ENCODE measurements at regions not wholly inside any gene's neighbourhood (a gene's known extent, or its start where the extent isn't known, plus 50 kb on each side); places are given as distances from the start of the nearest gene placed in this dataset.

DNA sequence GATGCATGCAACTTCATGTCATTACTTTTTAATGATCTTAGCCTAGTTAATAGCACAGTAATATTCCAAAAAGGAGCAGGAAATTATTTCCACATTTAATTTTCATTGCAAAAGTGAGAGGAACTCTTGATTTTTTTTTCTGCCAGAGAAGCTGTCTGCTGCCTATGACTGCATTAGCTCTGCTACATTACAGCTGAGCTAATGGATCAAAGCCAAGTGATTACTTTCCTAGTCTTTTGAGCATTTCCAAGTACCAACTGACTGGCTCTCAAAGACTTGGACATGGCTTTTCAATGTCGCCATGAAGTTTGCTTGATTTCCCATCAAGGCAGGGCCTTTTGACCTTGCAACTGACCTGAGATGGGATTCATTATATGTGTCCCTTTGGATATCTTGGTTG is 356.6 kb upstream of the XYLT1 start:
- intact Hi-C loops (cut with micrococcal nuclease): no loop called here
- Mint-ChIP-seq H3K36me3 (ENCODE audit: insufficient read depth, unreplicated experiment) (no peaks in the 10 kb centered on the region), H3K27me3 (ENCODE audit: insufficient read depth, unreplicated experiment) (no peaks in the 10 kb centered on the region), H3K4me3 (ENCODE audit: unreplicated experiment) (no peak overlapping the region), H3K9me3 (ENCODE audit: unreplicated experiment) (no peaks in the 10 kb centered on the region), H3K4me1 (ENCODE audit: insufficient read depth, unreplicated experiment) (no peaks in the 10 kb centered on the region), H3K27ac (ENCODE audit: low read depth, unreplicated experiment) (no peak overlapping the region)
- CTCF ChIA-PET: interaction anchor here (0.7 kb wide), 1 partner anchor 915 kb away, joined by 3 read pairs; no protein-coding TSS in a partner anchor
- BruUV-seq (replicated peaks): no TSS peak
- TF ChIP-seq, protein P1, sequence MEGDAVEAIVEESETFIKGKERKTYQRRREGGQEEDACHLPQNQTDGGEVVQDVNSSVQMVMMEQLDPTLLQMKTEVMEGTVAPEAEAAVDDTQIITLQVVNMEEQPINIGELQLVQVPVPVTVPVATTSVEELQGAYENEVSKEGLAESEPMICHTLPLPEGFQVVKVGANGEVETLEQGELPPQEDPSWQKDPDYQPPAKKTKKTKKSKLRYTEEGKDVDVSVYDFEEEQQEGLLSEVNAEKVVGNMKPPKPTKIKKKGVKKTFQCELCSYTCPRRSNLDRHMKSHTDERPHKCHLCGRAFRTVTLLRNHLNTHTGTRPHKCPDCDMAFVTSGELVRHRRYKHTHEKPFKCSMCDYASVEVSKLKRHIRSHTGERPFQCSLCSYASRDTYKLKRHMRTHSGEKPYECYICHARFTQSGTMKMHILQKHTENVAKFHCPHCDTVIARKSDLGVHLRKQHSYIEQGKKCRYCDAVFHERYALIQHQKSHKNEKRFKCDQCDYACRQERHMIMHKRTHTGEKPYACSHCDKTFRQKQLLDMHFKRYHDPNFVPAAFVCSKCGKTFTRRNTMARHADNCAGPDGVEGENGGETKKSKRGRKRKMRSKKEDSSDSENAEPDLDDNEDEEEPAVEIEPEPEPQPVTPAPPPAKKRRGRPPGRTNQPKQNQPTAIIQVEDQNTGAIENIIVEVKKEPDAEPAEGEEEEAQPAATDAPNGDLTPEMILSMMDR (IDR thresholded peaks at IDR 0.05; ENCODE audit: unreplicated experiment): no peak
- POLR2A ChIA-PET: no interaction called here
- no peak for DNase-seq (ENCODE audit: unreplicated experiment)

DNA sequence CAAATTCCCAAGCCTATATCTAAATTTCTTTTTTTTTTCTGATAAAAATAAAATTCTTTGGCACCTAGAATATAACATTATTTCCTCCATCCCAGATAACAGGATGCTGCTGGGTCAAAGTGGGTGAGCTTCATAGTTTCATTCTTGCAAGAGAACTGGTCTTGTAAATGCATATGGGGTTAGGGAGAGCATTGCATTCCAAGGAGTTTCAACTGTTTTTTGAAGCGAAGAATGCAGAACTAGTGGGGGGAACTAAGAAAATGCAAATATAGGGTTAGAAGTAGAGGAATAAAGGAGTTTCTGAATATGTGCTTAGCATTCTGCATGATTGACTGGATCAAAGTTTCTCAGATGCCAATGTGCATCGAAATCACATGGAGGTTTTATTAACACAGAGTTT is 347.2 kb upstream of the XYLT1 start:
- intact Hi-C loops (cut with micrococcal nuclease): no loop called here
- DNase-seq (ENCODE audit: unreplicated experiment): no peak
- no peak overlapping the region for H3K4me3 Mint-ChIP-seq (ENCODE audit: unreplicated experiment)
- no peaks in the 10 kb centered on the region for H3K4me1 Mint-ChIP-seq (ENCODE audit: insufficient read depth, unreplicated experiment)
- no peak overlapping the region for H3K27ac Mint-ChIP-seq (ENCODE audit: low read depth, unreplicated experiment)
- no TSS peak for BruUV-seq (replicated peaks)
- TF ChIP-seq, protein P1 (IDR thresholded peaks at IDR 0.05; ENCODE audit: unreplicated experiment): no peak
- CTCF ChIA-PET: no interaction called here
- peaks cover 19% of the 10 kb centered on the region for H3K9me3 Mint-ChIP-seq (ENCODE audit: unreplicated experiment)
- POLR2A ChIA-PET: no interaction called here
- no peaks in the 10 kb centered on the region for H3K36me3 Mint-ChIP-seq (ENCODE audit: insufficient read depth, unreplicated experiment)
- no peaks in the 10 kb centered on the region for H3K27me3 Mint-ChIP-seq (ENCODE audit: insufficient read depth, unreplicated experiment)

DNA sequence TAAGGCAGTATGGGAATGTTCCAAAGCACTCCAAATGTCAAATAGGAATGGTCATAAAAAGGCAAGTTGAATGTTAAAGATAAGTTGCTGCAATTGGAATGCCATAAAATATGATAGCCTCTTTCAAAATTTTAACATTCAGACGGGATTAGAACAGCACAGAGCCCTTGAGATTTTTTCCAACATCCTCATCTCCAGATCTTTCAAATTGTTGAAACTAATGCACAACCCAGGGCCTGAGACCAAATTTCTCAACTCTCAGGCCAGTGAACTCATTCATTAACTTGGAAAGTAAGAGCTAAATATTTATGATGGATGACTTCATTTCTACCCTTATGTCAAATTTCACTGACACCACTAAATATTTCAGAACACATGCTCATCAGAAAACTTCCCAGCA is 346.5 kb upstream of the XYLT1 start:
- CTCF ChIA-PET: no interaction called here
- no peak overlapping the region for H3K4me3 Mint-ChIP-seq (ENCODE audit: unreplicated experiment)
- no peaks in the 10 kb centered on the region for H3K27me3 Mint-ChIP-seq (ENCODE audit: insufficient read depth, unreplicated experiment)
- POLR2A ChIA-PET: no interaction called here
- intact Hi-C loops (cut with micrococcal nuclease): no loop called here
- DNase-seq (ENCODE audit: unreplicated experiment): no peak
- peaks cover 19% of the 10 kb centered on the region for H3K9me3 Mint-ChIP-seq (ENCODE audit: unreplicated experiment)
- TF ChIP-seq, protein P1 (IDR thresholded peaks at IDR 0.05; ENCODE audit: unreplicated experiment): no peak
- H3K4me1 Mint-ChIP-seq (ENCODE audit: insufficient read depth, unreplicated experiment): no peaks in the 10 kb centered on the region
- no peaks in the 10 kb centered on the region for H3K36me3 Mint-ChIP-seq (ENCODE audit: insufficient read depth, unreplicated experiment)
- no peak overlapping the region for H3K27ac Mint-ChIP-seq (ENCODE audit: low read depth, unreplicated experiment)
- no TSS peak for BruUV-seq (replicated peaks)

DNA sequence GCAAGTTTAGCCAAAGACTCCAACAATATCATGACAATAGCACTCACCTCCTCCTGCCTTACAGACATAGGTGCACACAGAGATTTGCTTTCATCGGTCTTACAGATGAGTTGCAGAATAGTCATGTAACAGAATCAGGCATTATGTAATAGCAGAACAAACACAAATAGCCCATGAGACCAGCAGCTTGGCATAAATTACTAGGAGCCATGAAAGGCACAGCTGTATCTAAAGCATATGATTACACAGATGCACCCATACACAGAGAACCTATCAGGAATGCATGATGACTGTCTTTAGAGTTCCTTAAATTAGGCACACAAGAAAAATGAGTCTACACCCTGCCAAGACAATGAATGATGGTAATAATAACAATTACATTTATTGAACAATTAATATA is 342.0 kb upstream of the XYLT1 start:
- TF ChIP-seq, protein P1 (IDR thresholded peaks at IDR 0.05; ENCODE audit: unreplicated experiment): no peak
- CTCF ChIA-PET: no interaction called here
- no peak overlapping the region for H3K27ac Mint-ChIP-seq (ENCODE audit: low read depth, unreplicated experiment)
- no peak overlapping the region for H3K4me3 Mint-ChIP-seq (ENCODE audit: unreplicated experiment)
- no peak for DNase-seq (ENCODE audit: unreplicated experiment)
- no peaks in the 10 kb centered on the region for H3K36me3 Mint-ChIP-seq (ENCODE audit: insufficient read depth, unreplicated experiment)
- no TSS peak for BruUV-seq (replicated peaks)
- peaks cover 19% of the 10 kb centered on the region for H3K9me3 Mint-ChIP-seq (ENCODE audit: unreplicated experiment)
- intact Hi-C loops (cut with micrococcal nuclease): no loop called here
- POLR2A ChIA-PET: no interaction called here
- H3K27me3 Mint-ChIP-seq (ENCODE audit: insufficient read depth, unreplicated experiment): no peaks in the 10 kb centered on the region
- H3K4me1 Mint-ChIP-seq (ENCODE audit: insufficient read depth, unreplicated experiment): no peaks in the 10 kb centered on the region

Measured in MCF 10A (cell line).